Stimulated activated CD4-positive, alpha-beta T cell treated with anti-CD3 and anti-CD28 coated beads, Interleukin-4, amount 100 ng/mL, for 1 hour (primary cell): ENCODE measurements at regions not wholly inside any gene's neighbourhood (a gene's known extent, or its start where the extent isn't known, plus 50 kb on each side); places are given as distances from the start of the nearest gene placed in this dataset.

Source experiments
- DNase-seq: peaks from one replicate; pipeline ENCODE4 v3.0.0-alpha.2; 2020

DNA sequence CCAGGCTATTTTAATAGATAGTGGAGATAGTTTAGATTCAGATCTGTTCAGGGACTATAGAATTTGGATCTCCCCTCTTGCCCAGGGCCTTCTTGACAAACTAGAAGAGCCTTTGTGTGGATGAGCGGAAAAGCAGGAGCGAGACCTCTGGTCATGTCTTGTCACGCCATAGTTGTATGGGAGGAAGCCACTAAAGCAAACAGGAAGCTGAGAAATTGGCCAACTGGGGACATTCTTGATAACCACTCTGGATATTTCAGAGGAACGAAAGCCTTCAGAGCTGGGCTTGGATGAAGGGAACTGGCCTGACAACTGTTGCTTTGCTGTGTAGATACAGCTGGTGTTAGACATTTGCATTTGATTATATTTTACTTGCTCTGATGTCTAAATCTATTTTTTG, 54.1 kb upstream of the EXOC2 start:
- DNase-seq = no peak

DNA sequence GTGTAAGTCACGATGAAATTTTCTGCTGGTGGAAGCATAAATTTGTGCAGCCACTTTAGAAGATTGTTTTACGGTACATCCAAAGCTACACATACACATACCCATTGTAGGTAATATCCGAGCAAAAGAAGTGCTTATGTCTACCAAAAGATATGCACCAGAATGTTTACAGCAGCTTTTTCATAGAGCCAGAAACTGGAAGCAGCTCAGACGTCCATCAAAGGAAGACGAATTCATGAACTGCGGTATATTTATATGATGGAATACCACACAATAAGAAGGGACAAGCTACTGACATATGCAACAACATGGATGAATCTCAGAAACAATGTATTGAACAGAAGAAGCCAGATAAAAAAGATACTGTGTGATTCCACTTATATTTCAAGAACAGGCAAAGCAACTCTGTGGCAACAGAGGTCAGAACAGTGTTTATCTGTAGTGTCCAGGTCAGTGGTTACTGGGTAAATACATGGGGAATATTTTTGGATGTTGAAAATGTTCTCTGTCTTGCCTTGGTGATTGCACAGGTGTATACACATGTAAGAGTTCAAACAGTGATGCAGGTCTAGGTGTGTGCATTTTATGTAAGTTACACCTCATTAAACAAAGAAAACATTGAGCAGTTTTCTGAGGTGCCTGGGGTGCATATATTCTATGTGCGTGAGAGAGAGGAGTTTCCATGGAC, 51.9 kb upstream of the EXOC2 start:
- no peak for DNase-seq

DNA sequence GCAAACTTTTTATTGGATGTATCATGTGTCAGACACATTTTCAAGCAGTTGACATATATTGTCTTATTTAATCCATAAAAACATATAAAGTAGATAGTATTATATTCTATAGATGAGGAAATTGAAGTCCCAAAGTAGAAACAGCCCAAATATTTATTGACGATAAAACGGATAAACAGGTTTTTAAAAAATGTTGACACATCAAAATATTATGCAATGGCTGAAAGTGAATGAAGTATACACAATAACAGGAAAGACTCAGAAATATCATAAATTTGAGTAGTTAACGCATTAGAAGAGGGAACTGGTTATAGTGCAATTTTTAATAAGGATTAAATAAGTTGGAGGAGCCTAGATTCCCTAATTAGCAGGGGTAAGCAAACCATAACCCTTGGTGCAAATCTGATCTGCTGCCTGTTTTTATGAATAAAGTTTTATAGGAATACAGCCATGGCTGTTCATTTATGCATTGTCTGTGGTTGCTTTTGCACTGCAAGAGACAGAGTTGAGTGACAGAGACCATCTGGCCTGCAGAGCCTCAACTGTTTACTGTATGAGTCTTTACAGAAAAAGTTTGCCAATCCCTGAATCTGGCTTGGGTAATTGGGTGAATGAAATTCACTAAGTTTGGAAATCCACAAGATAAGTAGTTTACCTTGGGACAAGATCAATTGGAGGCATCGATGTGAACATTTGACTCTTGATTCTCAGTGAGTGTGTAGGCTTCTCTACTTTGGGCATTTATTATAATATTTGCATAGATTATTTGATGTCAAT, 50.6 kb upstream of the EXOC2 start:
- no peak for DNase-seq
